Lung (tissue), 11 donors: ENCODE measurements at regions not wholly inside any gene's neighbourhood (a gene's known extent, or its start where the extent isn't known, plus 50 kb on each side); places are given as distances from the start of the nearest gene placed in this dataset.

ENCODE experiments used
- ATAC-seq: fragments of 200-7000 bp; cut with Tn5 transposase; one replicate; pipeline ENCODE4 v1.9.1; 2020; ENCODE audit warnings: moderate number of reproducible peaks; ENCODE audit not compliant: insufficient read depth, low FRiP score
- DNase-seq, 3 donors: peaks; one replicate each; pipeline ENCODE4 v3.0.0-alpha.2; 2013 to 2017
- H3K27ac ChIP-seq, 2 donors: one replicate each; pipeline ENCODE4 v1.5.1; 2013; ENCODE audit warnings: mild to moderate bottlenecking in 2 of 2, moderate library complexity in 2 of 2, control low read depth in 1 of 2, inconsistent platforms in 1 of 2, low read depth in 1 of 2, low read length in 1 of 2
- H3K27me3 ChIP-seq, 3 donors: one replicate each; pipeline ENCODE4 v1.5.1; 2013; ENCODE audit warnings: low read length in 2 of 3; ENCODE audit not compliant: control insufficient read depth in 3 of 3, insufficient read depth in 3 of 3
- H3K36me3 ChIP-seq, 4 donors: one replicate each; pipeline ENCODE4 v1.5.1; 2013; ENCODE audit warnings: low read length in 4 of 4, mild to moderate bottlenecking in 1 of 4, moderate library complexity in 1 of 4; ENCODE audit not compliant: control insufficient read depth in 4 of 4, insufficient read depth in 4 of 4
- H3K4me1 ChIP-seq, 5 donors: one replicate each; pipeline ENCODE4 v1.5.1; 2013; ENCODE audit warnings: low read length in 5 of 5, mild to moderate bottlenecking in 2 of 5, moderate library complexity in 1 of 5; ENCODE audit not compliant: control insufficient read depth in 5 of 5, insufficient read depth in 5 of 5
- H3K4me3 ChIP-seq: one replicate; pipeline ENCODE4 v1.5.1; 2013; ENCODE audit warnings: mild to moderate bottlenecking, control low read depth, moderate library complexity
- H3K9ac ChIP-seq, 2 donors: one replicate each; pipeline ENCODE4 v1.5.1; 2013; ENCODE audit warnings: low read length in 2 of 2, control low read depth in 1 of 2; ENCODE audit not compliant: insufficient read depth in 1 of 2
- H3K9me3 ChIP-seq, 4 donors: one replicate each; pipeline ENCODE4 v1.5.1; 2013; ENCODE audit warnings: low read length in 3 of 4, mild to moderate bottlenecking in 1 of 4, moderate library complexity in 1 of 4; ENCODE audit not compliant: control insufficient read depth in 4 of 4, insufficient read depth in 3 of 4
- WGBS, 2 donors: extraction: QIAGEN DNeasy Blood & Tissue Kit; methylation state at CpG; one replicate each; pipeline ENCODE4 v1.1.7; 2013; 5-methylcytosine and 5-hydroxymethylcytosine counted together
- TF ChIP-seq, protein P1 (sequence below): IDR thresholded peaks from 2 replicates; pipeline ENCODE4 v1.5.1; 2012; ENCODE audit warnings: mild to moderate bottlenecking; ENCODE audit errors: control extremely low read depth, extremely low read depth
- donor health status: control.
- donor health status: control.
- donor health status: Bipolar disorder and iron deficiency.
- donor health status: healthy.
- donor health status: DM: yes; HTN: yes; CAD: no.

DNA sequence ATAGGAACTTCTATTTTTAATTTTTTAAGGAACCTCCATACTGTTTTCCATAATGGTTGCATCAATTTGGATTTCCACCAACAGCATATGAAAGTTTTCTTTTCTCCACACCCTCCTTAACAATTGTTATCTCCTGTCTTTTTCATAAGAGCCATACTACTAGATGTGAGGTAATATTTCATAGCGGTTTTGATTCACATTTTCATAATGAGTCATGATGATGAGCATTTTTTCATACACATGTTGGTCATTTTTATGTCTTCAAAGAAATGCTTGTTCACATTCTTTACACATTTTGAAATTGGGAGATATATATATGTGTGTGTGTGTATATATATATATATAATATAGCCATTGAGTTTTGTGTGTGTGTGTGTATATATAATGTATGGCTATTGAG is 420.3 kb upstream of the PCDH9 start:
- Histone ChIP-seq H3K9me3 (no peaks in the 10 kb centered on the region), H3K4me1 (peaks cover 0 to 2% (median 0%) of the 10 kb centered on the region in 5 donors), H3K27ac (no peak overlapping the region), H3K27me3 (peaks cover 0 to 5% (median 0%) of the 10 kb centered on the region in 3 donors), H3K4me3 (no peak overlapping the region), H3K36me3 (no peaks in the 10 kb centered on the region), H3K9ac (no peak overlapping the region)
- DNase-seq (no peak), ATAC-seq (no peak)
- TF ChIP-seq, protein P1, sequence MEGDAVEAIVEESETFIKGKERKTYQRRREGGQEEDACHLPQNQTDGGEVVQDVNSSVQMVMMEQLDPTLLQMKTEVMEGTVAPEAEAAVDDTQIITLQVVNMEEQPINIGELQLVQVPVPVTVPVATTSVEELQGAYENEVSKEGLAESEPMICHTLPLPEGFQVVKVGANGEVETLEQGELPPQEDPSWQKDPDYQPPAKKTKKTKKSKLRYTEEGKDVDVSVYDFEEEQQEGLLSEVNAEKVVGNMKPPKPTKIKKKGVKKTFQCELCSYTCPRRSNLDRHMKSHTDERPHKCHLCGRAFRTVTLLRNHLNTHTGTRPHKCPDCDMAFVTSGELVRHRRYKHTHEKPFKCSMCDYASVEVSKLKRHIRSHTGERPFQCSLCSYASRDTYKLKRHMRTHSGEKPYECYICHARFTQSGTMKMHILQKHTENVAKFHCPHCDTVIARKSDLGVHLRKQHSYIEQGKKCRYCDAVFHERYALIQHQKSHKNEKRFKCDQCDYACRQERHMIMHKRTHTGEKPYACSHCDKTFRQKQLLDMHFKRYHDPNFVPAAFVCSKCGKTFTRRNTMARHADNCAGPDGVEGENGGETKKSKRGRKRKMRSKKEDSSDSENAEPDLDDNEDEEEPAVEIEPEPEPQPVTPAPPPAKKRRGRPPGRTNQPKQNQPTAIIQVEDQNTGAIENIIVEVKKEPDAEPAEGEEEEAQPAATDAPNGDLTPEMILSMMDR, result no peak
- 92 to 98% methylated on average over 1 of the region's 1 CpG for WGBS, 2 donors

DNA sequence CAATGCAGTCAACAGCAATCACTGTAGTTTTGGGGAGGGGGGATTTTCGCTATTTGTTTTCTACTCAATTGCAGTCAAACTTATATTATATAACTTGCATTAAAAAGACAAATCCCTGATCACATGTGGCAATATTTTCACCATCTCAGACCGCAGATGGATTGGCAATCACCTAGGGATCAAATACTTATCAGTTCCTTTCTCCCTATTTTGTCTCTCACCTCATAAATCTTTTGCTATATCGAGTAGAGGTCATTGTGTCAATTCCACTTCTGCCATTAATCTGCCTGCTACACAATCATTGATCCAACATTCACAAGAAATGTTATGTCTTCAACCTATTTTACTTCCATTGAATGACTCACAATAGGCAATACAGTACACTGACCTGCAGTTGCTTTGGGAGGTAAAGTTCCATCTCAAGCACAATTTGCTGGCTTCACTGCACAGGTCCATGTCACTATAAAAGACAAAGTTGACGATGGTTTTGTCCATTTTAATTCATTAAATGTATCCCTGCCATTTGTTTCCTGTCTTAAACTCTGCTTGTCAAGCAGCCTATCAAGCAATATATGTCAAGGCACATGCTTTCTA is 415.8 kb upstream of the PCDH9 start:
- TF ChIP-seq, protein P1, result no peak
- peaks cover 0 to 5% (median 0%) of the 10 kb centered on the region in 3 donors for H3K27me3 ChIP-seq
- H3K27ac ChIP-seq, result no peak overlapping the region
- H3K4me1 ChIP-seq, result no peaks in the 10 kb centered on the region
- no peak overlapping the region for H3K4me3 ChIP-seq
- 77 to 80% methylated on average over 4 of the region's 4 CpGs for WGBS, 2 donors
- H3K9me3 ChIP-seq, result no peaks in the 10 kb centered on the region
- H3K36me3 ChIP-seq, result no peaks in the 10 kb centered on the region
- ATAC-seq (no peak), DNase-seq (no peak)
- no peak overlapping the region for H3K9ac ChIP-seq

DNA sequence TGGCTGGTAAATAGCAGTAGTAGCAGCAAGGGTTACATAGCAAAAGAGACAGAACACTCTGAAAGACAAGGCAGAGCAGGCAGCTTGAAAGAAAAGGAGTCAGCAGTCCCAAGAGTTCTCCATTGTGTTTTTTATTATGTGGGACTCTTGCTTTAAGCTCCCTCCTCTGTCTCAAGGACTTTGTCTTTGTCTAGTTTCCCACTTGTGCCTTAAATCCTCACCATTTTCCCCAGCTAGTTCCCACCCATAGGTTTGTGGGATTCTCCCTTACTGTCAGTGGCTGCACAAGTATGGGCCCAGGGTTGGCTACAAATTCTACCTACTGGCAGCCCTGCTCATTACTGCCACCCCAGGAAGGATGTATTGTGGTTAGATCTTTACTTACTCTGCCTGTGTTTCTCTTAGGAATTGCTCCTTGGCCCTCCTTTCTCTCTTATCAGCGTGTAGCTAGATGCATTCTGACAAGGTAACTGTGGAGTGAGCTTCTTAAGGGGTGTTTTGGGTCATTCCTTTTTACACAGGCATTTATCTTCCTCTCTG is 413.4 kb upstream of the PCDH9 start:
- Histone ChIP-seq H3K9ac (no peak overlapping the region), H3K27ac (no peak overlapping the region), H3K27me3 (peaks cover 0 to 5% (median 0%) of the 10 kb centered on the region in 3 donors), H3K9me3 (no peaks in the 10 kb centered on the region), H3K4me1 (no peaks in the 10 kb centered on the region), H3K4me3 (no peak overlapping the region), H3K36me3 (no peaks in the 10 kb centered on the region)
- TF ChIP-seq, protein P1, result no peak
- WGBS, 2 donors, result 55 to 67% methylated on average over 1 of the region's 1 CpG
- ATAC-seq (no peak), DNase-seq (no peak)

DNA sequence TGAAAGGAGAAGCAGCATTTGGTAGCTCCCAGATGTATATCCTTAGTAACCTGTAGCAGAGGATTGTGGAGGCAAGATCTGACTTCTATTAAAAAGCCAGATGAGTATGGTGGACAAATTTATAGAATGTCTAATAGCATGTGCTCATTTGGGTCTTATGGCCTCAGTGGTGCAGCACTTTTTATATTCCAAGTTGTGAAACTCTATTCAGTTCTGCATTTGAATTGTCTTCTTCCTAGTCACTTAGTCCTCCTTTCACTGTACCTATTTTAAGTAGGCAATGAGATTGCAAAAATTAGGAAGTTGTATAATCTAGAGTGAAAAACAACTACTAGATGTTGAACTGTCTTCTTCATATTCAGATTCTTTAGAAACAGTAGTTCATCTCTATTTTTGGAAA is 412.5 kb upstream of the PCDH9 start:
- ATAC-seq, result no peak
- peaks cover 0 to 5% (median 0%) of the 10 kb centered on the region in 3 donors for H3K27me3 ChIP-seq

More for the DNA sequence above, 412.5 kb upstream of the PCDH9 start:
- Histone ChIP-seq H3K9me3 (no peaks in the 10 kb centered on the region), H3K4me1 (no peaks in the 10 kb centered on the region), H3K4me3 (no peak overlapping the region), H3K27ac (no peak overlapping the region), H3K9ac (no peak overlapping the region), H3K36me3 (no peaks in the 10 kb centered on the region)
- DNase-seq, result no peak
- TF ChIP-seq, protein P1, result no peak
